HG03571 (cell line): ENCODE measurements at regions not wholly inside any gene's neighbourhood (a gene's known extent, or its start where the extent isn't known, plus 50 kb on each side); places are given as distances from the start of the nearest gene placed in this dataset.

Experiments used
- ATAC-seq: cut with Tn5 transposase; IDR thresholded peaks from one replicate; pipeline ENCODE4 v1.9.1; 2021; ENCODE audit not compliant: unreplicated experiment

DNA sequence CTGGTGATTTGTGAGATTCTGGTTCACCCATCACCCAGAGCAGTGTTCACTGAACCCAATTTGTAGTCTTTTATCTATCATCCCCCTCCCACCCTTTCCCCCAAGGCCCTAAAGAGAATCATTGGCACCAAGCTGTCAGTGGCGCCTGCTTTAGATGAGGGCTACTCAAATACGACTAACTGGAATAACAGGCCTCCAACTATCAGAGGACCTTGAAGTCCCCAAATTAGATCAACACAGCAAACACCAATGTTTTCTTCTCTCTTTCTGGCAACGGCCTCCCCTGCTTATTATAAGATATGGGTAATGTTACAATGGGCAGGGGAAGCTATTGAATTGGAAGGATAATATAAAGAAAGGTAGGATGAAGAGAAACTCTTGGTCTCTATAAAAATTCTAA, 232.3 kb downstream of the SCG2 start:
- ATAC-seq, result no peak

DNA sequence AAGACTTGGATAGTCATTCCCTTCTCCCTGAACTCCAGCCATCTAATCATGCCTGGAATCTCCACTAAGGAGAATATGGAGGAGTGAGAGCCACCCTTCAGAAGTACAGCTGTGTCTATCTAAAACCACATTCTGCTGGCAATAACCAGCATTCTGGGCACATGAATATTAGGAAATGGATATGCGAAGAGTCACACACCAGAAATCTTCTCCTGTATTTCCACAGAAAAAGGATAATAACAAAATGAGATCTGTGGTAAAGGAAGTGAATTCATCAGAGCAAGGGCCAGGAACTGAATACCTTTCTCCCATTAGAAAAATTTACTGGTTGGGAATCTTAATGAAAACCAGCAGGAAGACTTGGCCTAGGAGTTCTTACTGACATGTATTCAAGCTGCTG, 218.8 kb downstream of the SCG2 start:
- no peak for ATAC-seq

DNA sequence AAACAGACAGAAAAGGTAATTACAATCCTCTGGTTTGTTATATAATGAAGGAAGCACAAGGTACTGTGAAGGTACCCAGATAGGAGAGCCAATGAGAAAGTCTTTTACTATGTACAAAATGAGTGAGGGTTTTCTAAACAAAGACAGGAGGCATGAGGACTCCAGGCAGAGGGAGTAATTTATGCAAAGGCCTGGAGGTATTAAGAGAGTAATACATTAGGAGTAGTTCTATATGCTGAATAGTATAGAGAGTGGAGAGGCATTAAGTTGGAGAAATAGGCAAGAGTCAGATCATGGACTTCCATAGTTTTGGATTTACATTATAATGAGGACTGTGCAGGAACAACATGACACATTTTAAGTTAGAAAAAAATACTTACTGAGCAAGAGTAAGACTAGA, 216.0 kb downstream of the SCG2 start:
- ATAC-seq, result no peak

DNA sequence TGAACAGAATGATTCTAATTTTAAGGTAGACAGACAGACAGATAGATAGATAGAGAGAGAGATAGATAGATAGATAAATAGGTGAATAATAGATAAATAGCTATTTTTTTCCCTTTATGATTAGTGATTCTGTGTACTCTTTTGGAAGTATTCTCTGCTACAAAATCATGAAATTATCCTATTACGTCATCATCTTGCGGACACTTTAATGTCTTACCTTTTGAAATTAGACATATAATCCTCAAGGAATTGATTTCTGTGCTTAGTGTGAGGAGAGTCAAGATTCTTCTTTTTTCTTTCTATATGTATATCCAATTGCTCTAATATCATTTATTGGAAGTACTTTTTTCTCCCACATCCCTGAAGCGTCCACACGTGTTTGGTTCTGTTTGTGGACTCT, 215.2 kb downstream of the SCG2 start:
- no peak for ATAC-seq

DNA sequence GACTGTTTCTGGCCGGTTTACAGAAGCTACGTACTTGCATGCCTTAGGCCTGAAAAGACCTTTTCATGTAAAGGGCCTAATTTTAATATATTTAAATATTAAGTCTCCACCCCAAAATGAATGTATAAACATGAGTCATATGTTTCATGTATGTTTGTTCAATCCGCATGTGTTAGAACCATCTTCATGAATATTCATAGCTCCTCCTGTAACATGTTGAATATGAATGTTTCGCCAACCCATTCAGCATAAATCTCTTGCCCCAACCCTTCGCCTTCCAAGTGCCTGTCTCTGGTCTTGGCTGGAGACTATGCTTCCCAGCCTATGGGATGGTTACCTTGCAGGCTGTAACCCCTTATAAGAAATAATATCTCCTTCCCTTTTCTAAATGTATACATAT, 212.5 kb downstream of the SCG2 start:
- ATAC-seq, result no peak

DNA sequence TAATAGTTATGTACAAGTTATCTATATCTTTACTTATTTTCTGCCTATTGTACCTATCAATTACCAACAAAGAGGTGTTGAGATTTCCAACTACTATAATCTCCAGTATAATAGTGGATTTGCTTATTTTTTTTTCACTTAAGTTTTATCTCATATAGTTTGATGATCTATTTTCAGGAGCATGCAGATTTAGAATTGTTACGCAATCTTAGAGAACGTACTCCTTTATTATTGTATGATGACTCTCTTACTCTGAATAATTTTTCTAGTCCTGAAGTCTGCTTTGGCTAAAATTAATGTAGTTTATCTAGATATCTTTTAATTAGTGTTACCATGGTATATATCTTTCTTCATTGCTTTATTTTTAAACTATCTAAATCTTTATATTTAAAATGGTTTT, 205.2 kb downstream of the SCG2 start:
- no peak for ATAC-seq

DNA sequence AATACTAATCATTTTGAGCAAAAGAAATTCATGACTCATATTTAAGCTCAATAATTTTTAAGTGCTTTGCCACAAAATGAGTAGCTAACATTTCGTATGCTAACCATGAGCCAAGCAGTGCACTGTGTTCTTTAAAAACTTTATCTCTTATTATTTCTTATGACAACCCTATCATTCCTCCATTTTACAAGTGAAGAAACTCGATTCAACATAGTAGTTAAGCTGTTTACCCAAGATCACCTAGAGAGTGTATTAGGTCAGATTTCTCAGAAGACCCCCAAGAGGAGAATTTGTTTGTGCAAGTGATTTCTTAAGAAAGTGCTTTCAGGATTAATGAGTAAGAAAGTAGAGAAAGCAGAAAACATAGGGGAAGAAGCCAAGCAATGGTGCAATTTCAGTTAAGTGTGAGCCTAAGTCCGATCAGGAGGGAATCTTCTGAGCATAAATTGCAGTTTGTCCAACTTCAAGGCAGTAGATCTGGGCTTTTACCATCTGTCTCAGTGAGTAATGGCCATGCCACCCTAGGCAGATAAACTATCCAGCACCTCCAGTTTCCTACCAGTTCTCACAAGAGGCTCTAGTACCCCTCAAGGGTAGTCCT, 202.7 kb downstream of the SCG2 start:
- ATAC-seq, result no peak

DNA sequence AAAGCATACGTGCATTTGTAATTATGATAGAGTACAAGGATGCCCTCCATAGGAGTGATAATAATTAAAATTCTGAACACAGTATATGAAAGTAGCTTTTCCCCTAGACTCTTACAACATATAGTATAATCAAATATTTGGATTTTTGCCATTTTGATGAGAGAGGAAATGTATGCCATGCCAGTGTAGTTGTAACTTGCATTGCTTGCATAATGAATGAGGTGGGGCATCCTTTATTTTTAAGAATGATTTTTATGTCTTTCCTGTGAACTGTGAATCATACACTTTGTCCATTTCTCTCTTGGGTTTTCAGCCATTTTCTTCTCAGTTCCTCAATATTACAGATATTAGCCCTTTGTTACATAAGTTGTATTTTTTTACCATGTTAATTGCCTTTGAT, 197.5 kb downstream of the SCG2 start:
- ATAC-seq, result no peak

DNA sequence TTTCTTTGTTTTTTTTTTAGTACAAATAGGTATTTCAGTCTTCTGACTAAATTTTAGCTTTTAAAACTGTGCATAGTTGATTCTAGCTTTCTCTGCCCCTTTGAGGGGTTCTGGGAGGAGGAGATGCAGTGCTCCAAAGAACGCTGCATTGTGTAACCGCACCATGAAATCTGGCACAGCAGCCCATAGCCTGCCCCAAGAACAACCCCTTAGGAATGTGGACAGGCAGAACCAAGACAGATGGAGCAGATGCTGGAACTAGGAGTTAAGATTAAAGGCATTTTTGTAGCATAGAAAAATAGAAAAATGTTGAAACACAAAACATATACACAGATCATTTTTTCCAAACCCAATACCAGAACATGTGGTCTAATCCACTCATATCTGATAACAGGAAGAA, 187.5 kb downstream of the SCG2 start:
- ATAC-seq, result no peak

DNA sequence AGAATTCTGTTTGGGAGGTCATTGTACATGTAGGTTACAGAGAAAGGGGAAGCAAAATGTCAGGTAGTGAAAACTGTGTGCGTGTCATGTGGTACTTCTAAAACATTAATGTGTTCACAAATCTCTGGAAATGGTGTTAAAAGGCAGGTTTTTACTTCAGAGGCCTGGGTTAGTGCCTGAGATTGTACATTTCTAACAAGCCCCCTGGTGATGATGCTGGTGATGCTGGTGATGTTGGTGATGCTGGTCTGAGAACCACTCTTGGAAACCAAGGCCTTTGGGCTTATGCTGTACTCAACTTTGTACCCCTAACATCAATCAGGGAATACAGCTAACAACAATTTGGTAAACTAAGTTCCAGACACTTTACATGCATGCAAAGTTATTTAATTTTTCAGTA, 187.1 kb downstream of the SCG2 start:
- no peak for ATAC-seq

DNA sequence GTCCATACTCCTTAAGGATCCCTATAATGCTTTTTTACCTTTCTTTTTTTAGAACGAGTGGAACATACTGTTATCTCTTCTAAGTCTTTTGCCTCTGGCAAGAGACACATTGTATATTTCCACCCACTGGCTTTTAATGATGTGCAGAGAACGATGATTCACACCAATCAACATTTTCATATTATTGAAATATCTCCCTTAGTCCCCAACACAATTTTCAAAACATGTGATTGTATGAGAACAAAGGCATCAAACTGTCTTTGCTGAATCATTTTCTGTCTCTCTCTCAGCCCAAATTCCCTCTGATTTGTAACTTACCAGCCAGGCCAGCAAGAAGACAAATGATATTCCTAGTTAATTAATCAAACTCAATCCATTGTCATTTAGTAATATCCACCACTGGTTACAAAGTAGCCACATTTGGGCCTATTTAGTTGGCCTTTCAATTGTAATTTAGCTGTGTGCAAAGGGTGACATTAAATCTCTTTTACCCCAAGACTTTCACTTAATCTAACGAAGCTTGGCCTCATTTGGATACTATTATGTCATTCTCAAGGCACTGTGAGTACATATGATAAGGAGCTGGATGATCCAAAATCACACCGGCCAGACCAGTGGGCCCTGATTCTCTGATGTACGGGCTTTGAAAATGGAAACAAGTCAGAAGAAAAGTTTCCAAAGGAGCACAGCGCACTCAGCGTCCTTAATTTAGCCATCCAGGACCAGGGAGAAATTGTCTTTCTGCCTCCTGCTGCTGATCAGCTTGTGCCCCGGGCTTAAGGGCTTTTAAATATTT, 185.1 kb downstream of the SCG2 start:
- ATAC-seq, result no peak

DNA sequence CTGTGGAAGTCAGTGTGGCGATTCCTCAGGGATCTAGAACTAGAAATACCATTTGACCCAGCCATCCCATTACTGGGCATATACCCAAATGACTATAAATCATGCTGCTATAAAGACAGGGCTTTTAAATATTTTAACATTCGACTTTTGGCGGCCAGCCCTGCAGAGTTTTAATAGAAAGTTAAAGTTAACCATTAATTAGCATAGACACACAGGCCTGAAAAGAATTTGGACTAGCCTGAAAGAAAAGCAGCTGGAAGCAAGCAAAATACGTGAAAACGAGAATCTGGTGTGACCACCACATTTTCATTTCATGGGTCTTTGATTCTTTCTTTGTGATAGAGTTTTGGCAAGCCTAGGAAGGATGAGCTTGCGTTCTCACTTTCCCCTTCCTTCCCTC, 184.0 kb downstream of the SCG2 start:
- ATAC-seq, result no peak

DNA sequence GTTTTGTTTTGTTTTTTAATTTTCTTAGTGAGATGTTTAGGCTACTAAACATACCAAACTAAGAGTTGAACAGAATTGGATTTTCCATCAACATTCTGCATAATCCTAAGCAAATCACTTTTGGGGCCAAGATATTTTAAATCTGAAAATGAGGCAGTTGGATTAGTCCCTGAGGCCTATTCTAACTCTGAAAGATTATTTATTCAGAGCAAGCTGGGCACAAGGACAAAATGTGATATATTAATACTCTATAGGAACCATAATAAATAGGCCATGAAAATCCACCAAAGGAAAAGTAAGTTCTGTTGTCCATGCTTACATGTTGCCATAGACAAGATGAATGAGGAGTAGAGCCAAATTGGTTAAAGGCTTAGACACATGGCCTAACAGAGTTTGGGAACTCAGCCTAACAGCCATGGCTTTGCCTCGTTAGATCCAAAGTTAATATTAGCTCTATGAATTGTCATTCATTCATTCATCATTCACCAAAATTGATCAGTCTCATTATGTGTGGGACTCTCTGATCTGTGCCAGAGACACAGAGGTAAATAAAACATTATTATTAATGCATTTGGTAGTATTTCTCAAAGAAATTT, 183.5 kb downstream of the SCG2 start:
- no peak for ATAC-seq

DNA sequence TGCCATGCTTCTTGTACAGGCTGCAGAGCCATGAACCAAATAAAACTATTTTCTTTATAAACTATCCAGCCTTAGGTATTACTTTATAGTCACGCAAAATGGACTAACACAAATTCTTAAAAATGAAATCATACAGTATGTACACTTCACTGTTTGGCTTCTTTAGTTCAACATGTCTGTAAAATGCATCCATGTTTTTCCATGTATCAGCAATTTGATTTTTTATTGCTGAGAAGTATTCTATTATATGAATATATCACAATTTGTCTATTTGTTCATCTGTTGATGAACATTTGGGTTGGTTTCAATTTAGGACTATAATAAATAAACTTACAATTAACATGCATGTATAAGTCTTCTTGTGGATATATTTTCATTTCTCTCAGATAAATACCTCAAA, 182.1 kb downstream of the SCG2 start:
- no peak for ATAC-seq

DNA sequence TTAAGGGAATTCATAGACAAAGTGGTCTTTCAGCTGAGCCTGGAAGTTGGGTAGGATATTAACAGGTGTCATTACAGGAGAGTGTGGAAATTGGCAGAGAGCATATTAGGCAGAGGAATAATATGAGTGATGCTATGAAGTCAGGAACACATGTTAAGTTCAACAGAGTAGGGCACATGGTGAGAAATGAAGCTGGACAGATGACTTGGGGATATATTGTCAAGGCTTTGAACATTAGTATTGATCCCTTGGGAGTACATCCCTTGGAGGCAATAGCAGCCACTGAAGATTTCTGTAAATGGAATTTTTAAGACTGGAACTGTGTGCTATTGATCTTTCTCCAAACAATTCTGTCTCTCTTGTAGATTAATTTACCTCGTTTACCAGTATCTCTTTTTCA, 170.7 kb downstream of the SCG2 start:
- no peak for ATAC-seq

DNA sequence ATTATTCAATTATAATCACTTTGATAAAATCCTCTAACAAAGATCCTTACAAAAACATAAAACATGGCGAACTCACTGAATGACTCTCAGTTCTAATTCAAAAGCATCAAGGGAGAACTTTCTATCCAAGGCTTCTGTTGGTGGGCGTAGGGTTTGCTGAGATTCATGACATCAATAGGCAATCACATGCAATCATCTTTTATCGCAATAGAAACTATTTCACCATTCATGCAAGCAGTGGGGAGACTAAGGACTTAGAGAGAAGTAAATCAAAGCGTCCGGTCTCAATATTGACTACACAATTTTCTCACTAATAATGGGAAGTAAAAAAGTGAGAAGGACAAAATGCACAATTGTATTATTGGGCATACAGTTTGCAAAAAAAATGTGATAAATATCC, 168.7 kb downstream of the SCG2 start:
- no peak for ATAC-seq

DNA sequence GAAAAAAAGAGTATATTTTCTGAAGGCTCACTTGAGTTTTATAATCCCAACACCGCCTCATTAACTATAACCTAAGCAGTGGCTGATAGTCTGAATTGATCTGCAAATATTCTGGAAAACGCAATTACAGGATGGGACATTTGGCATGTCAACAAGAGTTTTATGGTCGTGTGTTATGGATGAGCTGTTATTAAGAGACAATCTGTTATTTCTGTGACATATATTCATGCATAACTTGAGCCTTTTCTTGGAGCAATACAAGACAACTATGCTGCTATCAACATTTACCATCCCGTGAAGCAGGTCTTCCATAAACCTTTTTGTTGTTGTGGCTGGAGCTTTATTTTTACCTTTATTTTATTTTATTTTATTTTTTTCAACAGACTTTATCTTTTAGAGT, 164.4 kb downstream of the SCG2 start:
- no peak for ATAC-seq

DNA sequence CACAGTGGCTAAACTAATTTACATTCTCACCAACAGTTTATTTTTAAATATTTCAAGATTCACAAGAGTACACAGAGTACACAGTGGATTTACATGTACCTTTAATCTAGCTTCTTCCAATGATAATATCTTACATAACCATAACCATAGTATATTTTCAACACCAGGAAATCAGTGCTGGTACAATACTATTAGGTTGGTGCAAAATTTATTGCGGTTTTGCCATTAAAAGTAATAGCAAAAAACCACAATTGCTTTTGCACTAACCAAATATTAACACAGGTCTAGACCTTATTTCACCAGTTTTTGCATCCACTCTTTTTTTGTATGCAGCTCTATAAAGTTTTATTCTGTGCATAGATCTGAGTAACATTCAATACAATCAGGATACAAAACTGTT, 163.0 kb downstream of the SCG2 start:
- no peak for ATAC-seq

DNA sequence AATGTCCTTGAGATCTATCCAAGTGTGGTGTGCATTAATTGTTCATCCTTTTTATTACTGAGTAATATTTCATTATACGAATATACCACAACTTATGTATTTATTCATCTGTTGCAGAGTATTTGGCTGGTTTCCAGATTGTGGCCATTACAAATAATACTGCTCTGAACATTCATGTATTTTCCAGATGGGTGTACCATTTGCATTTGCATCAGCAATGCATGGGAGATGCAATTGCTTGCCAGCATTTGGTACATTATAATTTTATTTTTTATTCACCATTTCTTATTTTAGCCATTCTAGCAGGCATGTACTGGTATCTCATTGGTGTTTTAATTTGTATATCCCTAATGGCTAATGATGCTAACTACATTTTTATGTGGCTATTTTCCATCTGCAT, 162.4 kb downstream of the SCG2 start:
- no peak for ATAC-seq

DNA sequence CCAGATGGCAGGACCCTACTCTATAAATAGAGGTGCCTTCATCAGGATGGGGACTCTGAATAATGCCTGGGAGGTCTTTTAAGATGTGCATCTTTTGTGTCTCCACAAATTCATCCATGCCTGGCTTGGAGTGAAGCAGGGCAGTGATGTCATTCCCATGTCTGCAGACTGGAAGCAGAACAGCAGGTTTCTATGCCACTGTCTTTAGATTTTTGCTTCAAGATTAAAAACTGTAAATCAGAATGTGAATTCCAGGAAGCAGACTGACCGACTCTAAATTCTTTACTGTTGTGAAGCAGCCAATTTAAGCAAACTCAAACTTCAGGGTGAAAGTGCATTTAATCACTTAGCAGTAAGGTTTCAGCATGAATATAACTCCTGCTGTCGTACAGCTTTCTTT, 159.3 kb downstream of the SCG2 start:
- ATAC-seq, result no peak

DNA sequence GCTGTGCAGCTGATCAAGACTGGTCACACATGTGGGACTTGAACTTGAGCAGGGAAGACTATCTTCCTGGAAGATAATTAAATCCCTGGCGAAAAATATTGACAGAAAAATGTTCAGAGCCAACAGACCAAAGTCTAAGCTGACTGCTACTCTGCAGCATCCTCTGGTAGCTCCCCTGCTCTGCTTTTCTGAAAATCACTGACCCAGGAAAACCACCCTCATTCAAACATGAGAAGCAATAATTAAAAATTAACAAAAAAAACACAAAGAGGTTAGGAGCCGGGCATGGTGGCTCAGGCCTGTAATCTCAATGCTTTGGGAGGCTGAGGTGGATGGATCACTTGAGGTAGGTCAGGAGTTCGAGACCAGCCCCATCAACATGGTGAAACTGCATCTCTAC, 151.9 kb downstream of the SCG2 start:
- no peak for ATAC-seq

DNA sequence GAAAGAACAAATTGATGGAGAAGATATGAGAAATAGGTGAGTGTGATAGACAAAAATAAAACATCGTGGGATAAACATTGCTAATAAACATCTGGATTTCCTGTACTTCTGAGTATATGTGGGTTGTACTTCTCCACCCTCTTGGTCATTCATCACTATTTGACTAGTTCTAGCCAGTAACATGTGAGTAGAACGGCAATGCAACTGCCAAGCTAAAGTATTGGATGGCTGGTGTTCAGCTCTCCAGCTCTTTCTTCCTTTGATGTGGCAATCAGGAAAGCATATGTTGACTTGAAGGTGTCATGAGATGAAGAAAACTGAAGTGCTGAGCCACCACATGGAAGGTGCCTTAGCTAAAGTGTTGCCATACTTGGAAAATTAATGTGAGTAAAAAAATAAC, 144.9 kb downstream of the SCG2 start:
- ATAC-seq, result no peak
